CD4-positive, alpha-beta T cell treated with Interleukin-17A for 4 hours (primary cell): ENCODE measurements at regions not wholly inside any gene's neighbourhood (a gene's known extent, or its start where the extent isn't known, plus 50 kb on each side); places are given as distances from the start of the nearest gene placed in this dataset.
"Not testable (repeated sequence)": the region's sequence is repeated elsewhere in the genome, so short reads cannot be mapped to it uniquely, and the experiment has no call there.

Experiments used
- DNase-seq: peaks from one replicate; pipeline ENCODE4 v3.0.0-alpha.2; 2020; ENCODE audit warnings: mixed read lengths

DNA sequence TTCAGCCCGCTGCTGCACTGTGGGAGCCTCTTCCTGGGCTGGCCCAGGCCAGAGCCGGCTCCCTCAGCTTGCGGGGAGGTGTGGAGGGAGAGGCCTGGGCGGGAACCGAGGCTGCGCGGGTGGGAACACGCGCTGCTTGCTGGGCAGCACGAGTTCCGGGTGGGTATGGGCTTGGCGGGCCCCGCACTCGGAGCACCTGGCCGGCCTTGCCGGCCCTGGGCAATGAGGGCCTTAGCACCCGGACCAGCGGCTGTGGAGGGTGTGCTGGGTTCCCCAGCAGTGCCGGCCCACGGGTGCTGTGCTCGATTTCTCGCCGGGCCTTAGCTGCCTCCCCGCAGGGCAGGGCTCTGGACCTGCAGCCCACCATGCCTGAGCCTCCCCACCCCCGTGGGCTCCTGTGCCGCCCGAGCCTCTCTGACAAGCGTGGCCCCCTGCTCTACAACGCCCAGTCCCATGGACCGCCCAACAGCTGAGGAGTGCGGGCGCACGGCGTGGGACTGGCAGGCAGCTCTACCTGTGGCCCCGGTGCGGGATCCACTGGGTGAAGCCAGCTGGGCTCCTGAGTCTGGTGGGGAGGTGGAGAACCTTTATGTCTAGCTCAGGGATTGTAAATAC is 1366.4 kb upstream of the NUDT12 start:
- no peak for DNase-seq

DNA sequence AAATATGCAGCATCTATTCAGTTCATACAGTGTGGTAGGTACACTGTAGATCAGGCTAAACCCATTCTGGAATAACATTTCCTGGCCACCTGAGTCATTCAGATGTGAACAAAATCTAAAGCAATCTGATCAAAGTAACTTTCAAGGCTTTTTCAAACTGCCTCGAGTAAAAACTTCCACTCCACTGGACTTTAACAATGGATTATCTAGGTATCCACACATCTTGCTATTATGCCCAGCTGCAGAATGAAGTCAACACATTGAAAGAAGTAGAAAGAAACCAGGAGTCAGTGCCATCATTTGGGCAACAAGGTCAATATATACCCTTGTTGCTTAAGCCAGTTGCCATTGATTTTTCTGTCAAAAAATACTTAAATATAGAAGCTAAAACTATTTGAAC is 1352.6 kb upstream of the NUDT12 start:
- no peak for DNase-seq

DNA sequence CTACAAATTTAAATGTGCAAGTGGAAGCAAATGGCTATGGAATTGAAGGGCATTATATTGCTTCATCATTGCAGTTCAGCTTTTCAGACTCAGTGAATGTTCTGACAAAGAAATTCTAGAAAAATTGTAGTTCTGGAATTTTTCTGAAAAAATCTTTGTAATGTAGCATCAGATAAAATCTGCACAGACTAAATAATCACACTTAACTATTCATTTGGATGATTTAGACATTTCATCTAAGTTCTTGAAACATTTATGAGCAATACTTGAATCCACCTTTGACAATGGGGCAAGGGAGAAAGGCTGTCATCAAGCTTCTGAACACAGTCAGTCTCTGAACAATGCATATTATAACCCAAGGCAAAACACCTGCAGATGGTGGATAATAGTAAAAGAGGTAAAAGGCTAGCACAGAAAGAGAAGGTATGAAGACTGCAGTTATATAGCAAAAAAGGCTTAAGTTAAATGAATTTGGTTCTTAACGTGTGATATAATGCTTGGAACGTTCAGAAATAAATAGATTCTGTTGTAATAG is 1352.0 kb upstream of the NUDT12 start:
- DNase-seq, result no peak

DNA sequence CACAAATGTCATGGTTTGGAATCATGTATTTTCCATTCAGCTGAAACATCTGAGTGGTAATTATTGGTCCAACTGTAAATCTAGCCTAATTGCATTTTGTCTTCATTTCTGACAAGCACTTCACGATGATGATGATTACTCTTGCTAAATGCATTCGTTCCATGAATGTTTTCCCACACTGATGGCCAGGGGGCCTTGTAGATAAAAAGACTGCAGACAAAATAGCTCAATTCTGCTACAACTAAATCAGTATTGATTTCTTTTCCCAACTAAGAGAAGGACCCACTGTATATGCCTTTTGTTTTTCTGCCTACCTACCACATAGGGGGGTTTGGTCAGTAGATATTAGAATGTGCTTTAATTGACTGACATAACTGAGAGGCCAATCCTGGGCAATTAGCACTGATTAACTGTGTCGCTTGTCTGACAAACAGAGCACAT is 1351.3 kb upstream of the NUDT12 start:
- no peak for DNase-seq

DNA sequence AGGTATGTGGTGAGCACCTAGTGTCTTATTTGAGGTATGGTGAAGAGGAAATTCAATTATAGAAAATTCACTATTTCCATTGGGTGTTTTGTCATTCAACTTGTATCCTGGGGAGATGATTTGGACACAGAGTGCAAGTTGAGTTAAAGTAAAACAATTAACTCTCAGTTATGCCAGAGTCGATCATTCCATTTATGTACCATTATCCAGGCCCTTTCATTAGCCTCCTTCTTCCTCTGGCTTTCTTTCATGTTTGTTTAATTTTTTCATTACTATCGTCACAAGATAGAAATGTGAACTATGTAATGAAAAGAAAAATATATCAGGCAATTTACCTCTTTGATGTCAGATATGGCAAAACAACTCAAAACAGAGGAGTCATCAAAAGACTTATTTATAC is 1347.2 kb upstream of the NUDT12 start:
- no peak for DNase-seq

DNA sequence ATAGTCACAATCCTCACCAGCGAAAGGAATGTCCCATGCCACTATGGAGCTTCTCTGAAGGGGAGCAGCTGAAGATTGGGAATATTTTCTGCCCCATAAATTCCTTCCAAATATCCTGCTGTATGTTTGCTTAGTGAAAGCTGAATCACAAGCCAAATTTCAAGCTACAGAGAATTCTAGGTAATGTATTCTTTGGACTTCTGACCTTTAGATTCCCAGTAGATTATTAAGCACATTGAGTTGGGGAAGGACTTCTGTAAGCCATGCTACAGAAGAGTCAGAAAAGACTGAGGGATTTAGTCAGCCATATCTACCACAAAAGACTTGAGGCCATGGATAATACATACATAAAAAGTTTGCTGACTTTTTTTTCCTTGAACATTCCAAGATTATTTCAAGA is 1342.0 kb upstream of the NUDT12 start:
- no peak for DNase-seq

DNA sequence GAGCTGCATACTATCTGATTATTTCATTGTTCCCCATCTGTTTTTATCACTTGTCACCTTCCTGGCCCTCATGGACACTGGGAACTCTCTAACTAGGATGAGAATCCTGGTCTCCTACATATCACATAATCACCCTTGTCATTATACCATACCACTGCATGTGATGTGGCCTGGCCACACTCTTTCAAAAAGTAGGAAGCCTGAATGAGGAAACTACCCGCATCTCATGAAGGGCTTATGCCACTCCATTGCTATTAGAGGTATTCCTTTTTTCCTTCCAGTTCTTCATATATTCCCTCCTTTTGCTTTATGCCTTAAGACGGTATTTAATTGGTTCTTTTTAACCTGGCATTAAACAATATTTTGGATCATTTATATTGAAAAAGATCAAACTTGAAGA is 1341.4 kb upstream of the NUDT12 start:
- no peak for DNase-seq

DNA sequence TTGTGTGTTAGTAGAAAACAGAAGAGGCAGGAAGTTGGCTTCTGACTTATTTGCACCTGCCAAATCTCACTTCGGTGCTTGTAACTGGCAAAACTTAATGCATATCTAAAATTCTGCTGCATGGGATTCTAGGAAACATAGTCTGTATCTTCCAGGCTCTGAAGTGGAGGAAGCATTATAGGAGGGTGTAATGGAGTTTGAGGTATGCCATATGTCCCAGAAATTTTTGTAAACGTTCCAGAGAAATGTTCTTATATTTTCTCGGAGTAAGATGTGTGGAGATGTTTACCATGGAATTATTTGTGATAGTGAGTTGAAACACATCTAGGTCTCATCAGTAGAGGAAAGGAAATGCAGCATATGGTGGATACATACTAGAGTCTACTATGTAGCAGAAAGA is 1329.0 kb upstream of the NUDT12 start:
- DNase-seq, result no peak

DNA sequence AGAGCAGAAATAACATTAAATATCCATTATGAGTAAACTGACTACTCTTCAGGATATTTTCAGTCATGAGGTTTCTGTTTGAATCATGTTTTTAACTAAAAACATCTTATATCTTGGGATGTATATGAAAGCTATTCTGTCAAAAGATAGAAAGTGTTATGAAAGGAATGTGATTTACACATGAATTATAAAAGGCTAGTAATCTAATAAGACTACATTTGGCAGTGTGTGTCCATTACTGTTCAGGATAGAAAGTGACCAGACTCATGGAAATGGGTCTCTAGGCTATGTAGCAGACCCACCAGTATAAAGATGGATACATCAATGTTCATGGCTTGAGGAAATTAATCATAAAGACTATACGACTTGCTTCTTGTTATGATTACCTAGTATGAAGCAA is 1328.2 kb upstream of the NUDT12 start:
- no peak for DNase-seq

DNA sequence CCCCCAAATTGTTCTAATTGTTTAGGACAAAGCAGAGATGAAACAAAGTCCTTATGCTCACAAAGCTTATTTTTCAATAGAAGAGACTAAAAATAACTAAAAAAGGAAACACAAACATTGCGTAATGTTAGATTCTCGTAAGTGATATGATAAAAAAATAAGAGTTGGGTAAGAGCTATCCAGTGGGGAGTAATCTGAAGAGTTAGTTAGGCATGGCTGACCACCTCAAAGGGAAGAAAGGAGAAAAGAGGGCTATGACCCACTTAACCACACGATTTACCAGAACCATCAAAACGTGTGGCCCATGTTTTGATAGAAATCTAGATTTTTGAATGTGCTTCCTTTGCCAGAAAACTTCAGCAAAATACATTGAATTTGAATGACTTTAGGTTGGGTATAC is 1296.8 kb upstream of the NUDT12 start:
- DNase-seq, result no peak

DNA sequence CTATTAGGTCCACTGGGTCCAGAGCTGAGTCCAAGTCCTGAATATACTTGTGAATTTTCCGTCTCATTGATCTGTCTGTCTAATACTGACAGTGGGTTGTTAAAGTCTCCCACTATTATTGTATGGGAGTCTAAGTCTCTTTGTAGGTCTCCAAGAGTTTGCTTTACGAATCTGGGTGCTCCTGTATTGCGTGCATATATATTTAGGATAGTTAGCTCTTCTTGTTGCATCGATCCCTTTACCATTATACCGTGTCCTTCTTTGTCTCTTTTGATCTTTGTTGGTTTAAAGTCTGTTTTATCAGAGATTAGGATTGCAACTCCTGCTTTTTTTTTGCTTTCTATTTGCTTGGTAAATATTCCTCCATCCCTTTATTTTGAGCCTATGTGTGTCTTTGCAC is 1289.5 kb upstream of the NUDT12 start:
- DNase-seq, result not testable (repeated sequence)

DNA sequence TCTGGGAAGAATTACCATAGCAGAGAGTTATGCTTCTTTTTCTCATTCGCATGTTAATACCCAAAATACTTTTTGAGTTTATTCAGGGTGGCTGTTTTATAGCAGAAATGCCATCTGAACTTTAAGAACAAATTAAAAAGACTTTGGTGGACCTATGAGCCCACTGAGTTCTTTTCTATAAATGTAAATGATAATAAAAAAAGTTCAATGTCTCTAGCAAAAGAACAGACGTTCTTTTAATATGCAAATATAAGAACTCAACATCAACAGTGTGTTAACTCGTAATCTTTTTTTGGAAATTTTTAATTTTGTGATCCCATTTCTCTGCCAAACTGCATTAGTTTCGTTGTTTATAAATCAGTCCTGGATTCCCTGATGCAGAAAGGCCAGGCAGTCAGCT is 1283.0 kb upstream of the NUDT12 start:
- no peak for DNase-seq

DNA sequence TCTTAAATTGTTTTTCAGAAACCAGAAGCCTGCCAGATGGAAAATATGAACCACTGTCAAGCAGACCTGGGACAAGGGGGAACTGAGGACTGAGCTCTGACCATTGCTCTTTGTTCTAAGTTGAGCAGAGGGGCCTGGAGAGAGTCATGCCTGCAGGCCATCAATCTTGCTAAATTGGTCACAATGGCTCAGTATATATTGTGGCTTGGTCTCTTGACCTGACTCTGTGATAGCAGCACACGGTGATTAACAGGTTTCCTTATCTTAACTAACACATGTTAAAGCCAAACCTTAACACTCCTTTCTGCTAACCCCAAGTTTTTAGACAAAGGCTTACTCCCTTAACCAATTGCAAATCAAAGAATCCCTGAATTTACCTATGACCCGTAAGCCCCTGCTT is 1281.2 kb upstream of the NUDT12 start:
- no peak for DNase-seq

DNA sequence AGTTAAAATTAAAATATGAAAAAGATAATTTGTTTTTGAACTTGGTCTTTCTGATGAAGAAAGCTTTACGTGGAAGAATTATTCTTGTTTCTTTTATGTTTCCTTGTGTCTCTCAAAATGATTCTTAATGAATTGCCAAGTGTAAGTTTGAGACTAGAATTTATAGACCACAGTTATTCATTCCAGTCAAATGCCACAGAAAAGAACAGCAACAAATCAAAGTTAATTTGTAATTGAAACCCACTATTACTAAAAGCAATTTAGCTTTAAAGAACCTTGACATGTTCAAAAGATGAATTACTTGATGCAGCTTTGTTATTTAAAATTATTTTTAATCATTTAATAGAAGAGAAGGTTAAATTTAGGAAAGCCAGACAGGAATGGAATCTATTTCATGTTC is 1277.7 kb upstream of the NUDT12 start:
- no peak for DNase-seq

DNA sequence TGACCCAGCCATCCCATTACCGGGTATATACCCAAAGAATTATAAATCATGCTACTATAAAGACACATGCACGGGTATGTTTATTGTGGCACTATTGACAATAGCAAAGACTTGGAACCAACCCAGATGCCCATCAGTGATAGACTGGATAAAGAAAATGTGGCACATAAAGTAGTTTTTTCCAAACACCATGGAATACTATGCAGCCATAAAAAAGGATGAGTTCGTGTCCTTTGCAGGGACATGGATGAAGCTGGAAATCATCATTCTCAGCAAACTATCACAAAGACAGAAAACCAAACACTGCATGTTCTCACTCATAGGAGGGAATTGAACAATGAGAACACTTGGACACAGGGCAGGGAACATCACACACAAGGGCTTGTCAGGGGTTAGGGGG is 1268.9 kb upstream of the NUDT12 start:
- DNase-seq, result not testable (repeated sequence)

DNA sequence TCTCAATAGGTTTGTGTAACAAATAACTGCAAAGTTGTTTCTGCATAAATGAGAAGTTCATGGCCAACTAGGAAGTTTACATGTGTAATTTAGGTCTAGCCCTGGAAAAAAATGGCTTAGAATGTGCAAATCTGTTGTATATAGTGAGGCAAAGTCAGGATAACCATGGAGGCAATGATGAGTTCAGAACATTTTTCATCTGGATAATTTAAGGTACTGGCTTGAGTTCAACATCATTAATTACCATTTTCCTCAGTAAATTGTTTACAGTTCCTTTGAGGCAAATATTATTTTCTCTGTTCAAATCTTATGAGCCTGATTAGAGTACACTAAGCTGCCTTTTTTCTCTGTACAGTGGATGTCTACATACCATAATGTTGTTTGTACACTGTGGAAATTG is 1259.0 kb upstream of the NUDT12 start:
- no peak for DNase-seq

DNA sequence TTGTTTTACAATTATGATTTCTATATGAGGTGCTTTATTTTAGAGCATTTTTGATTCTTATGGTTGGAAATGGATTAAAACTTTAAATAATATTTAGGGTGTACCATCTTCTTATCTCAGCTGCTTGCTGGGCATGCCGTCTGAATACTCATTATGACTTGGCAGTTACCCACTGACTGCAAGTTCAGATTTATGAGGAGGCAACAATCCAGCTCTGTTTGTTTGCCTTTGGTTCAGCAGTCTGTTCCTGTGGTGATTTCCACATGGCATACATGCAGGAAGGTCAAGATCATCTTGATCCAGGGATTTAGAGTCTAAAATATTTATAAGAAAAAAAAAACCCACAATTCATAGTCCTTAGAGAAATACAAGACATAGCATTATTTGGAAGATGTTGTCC is 1254.5 kb upstream of the NUDT12 start:
- DNase-seq, result no peak

DNA sequence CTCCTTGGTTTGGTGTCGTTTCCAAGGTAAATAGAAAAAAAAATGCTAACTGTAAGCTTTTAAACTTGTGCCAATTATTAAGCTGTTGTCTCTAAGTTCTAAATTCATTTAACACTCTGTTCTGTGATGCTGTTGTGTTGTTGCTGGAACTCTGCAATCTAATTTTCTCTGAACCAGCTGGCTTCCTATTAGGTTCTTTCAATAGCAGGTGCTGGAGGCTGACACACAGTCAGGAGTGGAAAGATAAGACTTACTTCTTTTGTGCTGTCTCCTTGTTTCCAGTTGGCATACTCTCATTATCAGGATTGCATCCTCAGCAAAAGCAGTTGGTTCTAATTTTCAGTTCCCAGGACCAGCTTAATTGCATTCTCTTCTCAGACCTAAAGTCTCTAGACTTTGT is 1252.6 kb upstream of the NUDT12 start:
- DNase-seq, result no peak

DNA sequence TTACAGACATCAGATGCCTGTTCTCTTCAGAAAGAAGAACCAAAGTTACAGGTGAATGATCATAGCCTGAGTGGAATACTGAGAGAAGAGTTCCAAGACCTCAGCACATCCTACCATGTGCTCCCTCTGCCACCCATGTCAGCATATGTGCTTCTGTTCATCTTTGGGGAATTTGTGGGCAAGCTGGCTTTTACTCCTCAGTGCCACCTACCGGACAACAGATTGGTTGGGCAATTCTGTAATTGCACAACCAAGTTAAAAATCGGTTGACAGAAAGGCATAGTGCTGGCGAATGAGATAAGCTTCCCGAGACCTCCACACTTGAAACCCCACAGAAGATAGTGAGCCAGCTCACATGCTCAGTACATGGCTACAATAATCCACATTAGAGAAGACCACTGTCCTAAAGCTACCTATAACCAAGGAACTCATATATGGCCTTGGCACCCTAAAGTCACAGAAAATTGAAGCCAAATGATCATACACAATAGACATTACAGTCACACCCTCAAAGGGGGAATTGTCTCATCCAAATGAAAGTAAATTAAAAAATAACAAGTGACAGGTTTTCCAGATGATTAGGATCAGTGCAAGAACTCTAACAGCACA is 1238.0 kb upstream of the NUDT12 start:
- no peak for DNase-seq

DNA sequence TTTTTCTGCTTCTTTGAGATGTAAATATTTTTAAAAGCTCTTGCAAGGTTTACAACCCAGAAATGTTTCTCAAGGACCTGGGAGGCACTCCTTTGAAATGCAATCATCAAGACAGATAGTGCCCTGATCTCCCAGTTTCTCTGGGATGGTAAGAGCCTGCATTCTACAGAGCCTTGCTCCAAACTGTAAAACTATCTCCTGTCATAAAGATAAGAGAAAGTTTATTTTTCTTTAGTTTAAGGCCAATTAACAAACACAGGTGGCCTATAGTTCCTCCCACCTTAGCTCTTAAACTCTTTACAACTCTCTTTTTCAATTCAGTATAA is 1231.1 kb upstream of the NUDT12 start:
- DNase-seq, result no peak

DNA sequence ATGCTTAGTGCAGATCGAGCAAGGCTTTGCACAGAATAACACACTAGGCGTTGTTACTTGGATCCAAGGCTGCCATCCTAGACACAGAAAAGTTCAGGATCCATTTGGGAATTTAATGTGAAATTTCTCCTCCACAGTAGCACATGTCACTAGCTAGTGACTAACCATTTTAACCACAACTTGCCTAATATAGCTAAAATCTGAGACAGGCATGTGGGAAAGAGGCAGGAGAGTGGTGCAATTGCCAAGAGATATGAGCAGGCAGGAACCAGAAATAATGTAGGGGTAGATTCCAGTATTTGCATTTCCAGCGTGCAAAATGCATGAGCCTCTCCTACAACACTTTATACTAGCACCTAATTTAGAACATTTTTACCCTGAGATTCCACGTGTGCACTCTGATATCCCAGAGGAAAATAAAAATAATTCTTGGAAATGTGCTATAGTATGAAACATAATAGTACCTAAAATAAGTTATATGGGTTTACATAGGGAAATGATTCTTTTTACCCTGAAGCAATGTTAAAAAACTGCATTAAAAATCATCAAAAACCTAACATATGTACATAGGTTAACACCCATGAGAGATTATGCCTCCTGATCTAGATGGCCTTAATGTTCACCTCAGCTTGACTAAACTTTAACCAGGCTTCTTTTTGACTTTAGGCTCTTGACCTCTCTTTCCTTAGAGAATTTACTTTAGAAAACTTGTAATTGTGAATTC is 1230.6 kb upstream of the NUDT12 start:
- DNase-seq, result no peak

DNA sequence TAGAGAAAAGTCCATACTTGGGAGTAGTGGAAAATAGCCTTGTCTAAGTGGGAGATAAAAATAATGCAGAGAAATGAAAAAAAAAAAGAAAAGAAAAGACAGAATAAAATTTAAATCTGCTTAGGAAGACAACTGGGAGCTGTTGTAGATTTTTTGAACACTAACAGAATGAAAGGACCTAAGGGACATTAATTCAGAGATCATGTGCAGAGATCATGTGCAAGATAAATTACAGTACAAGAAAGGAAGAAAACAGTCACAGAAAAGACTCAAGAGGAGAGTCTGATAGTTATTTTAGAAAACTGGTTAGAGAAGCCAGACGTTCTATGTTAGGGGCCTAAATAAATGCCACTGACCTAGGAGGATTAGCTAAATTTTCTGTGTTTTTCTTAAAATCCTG is 1226.8 kb upstream of the NUDT12 start:
- no peak for DNase-seq

DNA sequence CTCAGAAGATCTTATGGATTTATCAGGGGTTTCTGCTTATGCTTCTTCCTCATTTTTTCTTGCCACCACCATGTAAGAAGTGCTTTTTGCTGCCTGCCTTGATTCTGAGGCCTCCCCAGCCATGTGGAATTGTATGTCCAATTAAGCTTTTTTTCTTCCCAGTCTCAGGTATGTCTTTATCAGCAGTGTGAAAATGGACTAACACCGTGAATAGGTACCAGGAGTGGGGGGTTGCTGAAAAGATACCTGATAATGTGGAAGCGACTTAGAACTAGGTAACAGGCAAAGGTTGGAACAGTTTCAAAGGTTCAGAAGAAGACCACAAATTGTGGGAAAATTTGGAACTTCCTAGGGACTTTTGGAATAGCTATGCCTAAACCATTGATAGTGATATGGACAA is 1222.5 kb upstream of the NUDT12 start:
- no peak for DNase-seq

DNA sequence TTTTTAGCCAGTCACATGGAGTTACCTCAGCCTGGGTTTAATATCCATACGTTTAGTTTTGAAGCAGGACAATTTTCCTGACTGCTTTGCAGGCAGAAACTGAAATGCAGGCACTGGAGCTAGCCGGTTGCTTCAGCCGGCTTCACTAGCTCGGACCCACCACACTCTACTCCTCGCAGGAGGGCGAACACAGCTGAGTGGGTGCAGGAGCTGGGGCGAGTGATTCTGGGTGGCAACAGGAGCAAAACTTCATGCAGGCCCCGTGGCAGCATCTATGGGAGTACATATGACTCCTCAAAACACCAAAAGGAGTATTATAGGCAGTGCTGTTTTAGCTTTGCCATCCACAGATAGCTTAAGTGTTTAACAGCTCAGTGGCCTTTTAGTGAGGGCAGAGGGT is 1211.8 kb upstream of the NUDT12 start:
- no peak for DNase-seq

DNA sequence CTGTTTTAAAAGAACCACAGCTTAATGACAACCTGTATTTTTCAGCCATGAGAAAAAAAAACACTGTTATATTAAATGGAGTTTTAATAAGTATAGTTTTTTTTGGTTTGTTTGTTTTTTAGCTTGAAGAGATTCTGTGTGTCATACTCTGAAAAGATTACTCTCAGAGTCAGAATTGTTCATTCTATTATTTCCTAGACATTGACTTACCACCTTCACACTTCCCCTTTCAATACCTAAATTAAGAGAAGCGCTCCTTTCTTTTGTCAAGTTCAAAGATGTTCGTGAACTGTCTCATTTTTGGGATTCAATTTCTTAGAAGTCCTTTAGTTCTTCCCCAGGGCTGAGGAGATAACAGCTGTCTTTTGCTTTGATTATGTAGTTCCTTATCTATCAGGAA is 1201.6 kb upstream of the NUDT12 start:
- DNase-seq, result no peak
